Prostate gland (tissue), 2 donors: ENCODE measurements at regions not wholly inside any gene's neighbourhood (a gene's known extent, or its start where the extent isn't known, plus 50 kb on each side); places are given as distances from the start of the nearest gene placed in this dataset.
"Not testable (repeated sequence)": the region's sequence is repeated elsewhere in the genome, so short reads cannot be mapped to it uniquely, and the experiment has no call there.

Experiments used
- DNase-seq: peaks from one replicate; pipeline ENCODE4 v3.0.0-alpha.2; 2019; ENCODE audit warnings: low spot score
- H3K27ac ChIP-seq, 2 donors: fragments of 200-600 bp; sonication (generic); 2 replicates each; pipeline ENCODE4 v1.5.1; 2017 to 2019
- H3K27me3 ChIP-seq: fragments of 200-600 bp; sonication (generic); replicated peaks from 2 replicates; pipeline ENCODE4 v1.5.1; 2019; ENCODE audit not compliant: insufficient read depth
- H3K36me3 ChIP-seq, 2 donors: fragments of 200-600 bp; sonication (generic); 1 replicate in 1 of 2; 2 replicates in 1 of 2; pipeline versions ENCODE4 v1.5.1 to v1.8.1; 2017 to 2019
- H3K4me1 ChIP-seq: fragments of 200-600 bp; sonication (generic); replicated peaks from 2 replicates; pipeline ENCODE4 v1.5.1; 2019
- H3K4me3 ChIP-seq, 2 donors: fragments of 200-600 bp; sonication (generic); 2 replicates each; pipeline ENCODE4 v1.5.1; 2017 to 2019
- H3K9me3 ChIP-seq: fragments of 200-600 bp; sonication (generic); 2 replicates; pipeline ENCODE4 v1.5.1; 2017
- POLR2A ChIP-seq: fragments of 450-650 bp; IDR thresholded peaks from one replicate; pipeline ENCODE4 v1.6.1; 2016; ENCODE audit warnings: antibody characterized with exemption, mild to moderate bottlenecking
- POLR2AphosphoS5 ChIP-seq: sonication (generic); formaldehyde crosslinking; IDR thresholded peaks from one replicate; pipeline ENCODE4 v1.6.1; 2017; ENCODE audit warnings: antibody characterized with exemption
- WGBS: methylation state at CpG from one replicate; pipeline ENCODE4 v1.1.5; 2018; 5-methylcytosine and 5-hydroxymethylcytosine counted together
- intact Hi-C: fragments of 100-400 bp; cut with DNase I; formaldehyde crosslinking; loops from one replicate; pipeline ENCODE4 v1.14.2; 2022
- TF ChIP-seq, protein P1 (sequence below), 4 experiments: fragments of 200-600 bp in 2 of 4; fragments of 450-650 bp in 2 of 4; sonication (generic) in 2 of 4; IDR thresholded peaks; 1 replicate in 3 of 4; 2 replicates in 1 of 4; pipeline ENCODE4 v1.5.1; 2016 to 2019; ENCODE audit warnings: antibody characterized with exemption in 4 of 4, mild to moderate bottlenecking in 2 of 4, moderate library complexity in 2 of 4

DNA sequence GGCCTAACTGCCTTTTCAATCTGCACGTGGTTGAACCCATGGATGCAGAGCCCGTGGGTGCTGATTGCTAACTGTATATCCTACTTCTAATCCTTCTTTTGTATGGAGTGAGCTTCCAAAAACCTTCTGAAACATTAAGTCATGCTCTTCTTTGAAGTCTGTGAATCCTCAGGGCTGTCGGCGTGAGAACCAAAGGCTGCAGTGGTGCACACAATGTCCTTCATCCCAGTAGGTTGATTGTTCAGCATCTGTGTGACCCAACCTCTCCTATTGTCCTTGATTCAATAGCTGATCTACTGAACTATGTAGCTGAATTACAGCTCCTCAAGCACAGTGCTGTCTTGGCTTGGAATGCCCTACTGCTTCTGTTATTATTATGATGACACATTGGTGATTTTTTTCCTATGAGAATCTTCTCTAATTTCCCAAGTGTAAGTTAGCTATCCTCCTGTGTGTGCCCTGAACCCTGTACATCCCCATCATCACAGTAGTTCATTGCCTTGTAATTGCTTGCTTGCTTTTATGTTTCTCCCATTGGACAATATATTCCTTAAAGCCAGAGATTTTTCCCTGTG lies 294.6 kb downstream of the TRIML1 start:
- Histone ChIP-seq H3K4me1 (no peaks in the 10 kb centered on the region), H3K36me3 (no peaks in the 10 kb centered on the region), H3K4me3 (no peak overlapping the region), H3K9me3 (no peaks in the 10 kb centered on the region), H3K27me3 (peaks cover 2% of the 10 kb centered on the region), H3K27ac (no peak overlapping the region)
- WGBS, result 92% methylated on average over 4 of the region's 4 CpGs
- intact Hi-C loops, result no loop called here
- TF ChIP-seq, protein P1, sequence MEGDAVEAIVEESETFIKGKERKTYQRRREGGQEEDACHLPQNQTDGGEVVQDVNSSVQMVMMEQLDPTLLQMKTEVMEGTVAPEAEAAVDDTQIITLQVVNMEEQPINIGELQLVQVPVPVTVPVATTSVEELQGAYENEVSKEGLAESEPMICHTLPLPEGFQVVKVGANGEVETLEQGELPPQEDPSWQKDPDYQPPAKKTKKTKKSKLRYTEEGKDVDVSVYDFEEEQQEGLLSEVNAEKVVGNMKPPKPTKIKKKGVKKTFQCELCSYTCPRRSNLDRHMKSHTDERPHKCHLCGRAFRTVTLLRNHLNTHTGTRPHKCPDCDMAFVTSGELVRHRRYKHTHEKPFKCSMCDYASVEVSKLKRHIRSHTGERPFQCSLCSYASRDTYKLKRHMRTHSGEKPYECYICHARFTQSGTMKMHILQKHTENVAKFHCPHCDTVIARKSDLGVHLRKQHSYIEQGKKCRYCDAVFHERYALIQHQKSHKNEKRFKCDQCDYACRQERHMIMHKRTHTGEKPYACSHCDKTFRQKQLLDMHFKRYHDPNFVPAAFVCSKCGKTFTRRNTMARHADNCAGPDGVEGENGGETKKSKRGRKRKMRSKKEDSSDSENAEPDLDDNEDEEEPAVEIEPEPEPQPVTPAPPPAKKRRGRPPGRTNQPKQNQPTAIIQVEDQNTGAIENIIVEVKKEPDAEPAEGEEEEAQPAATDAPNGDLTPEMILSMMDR (IDR thresholded peaks at IDR 0.05), result no peak
- TF ChIP-seq POLR2A (no peak), POLR2AphosphoS5 (no peak)
- DNase-seq, result no peak

GRCh38 chr4:188434643-188435042 lies 295.4 kb downstream of the TRIML1 start:
- Histone ChIP-seq H3K4me1 (no peaks in the 10 kb centered on the region), H3K36me3 (no peaks in the 10 kb centered on the region), H3K27ac (no peak overlapping the region), H3K27me3 (peaks cover 2% of the 10 kb centered on the region), H3K4me3 (no peak overlapping the region), H3K9me3 (no peaks in the 10 kb centered on the region)
- intact Hi-C loops, result no loop called here
- TF ChIP-seq POLR2AphosphoS5 (no peak), POLR2A (no peak)
- TF ChIP-seq, protein P1 (IDR thresholded peaks at IDR 0.05), result no peak
- no peak for DNase-seq
- 83% methylated on average over 6 of the region's 6 CpGs for WGBS

- Histone ChIP-seq H3K27ac (no peak overlapping the region), H3K4me1 (no peaks in the 10 kb centered on the region), H3K9me3 (no peaks in the 10 kb centered on the region), H3K27me3 (no peaks in the 10 kb centered on the region), H3K4me3 (no peak overlapping the region), H3K36me3 (no peaks in the 10 kb centered on the region)
- 89% methylated on average over 4 of the region's 4 CpGs for WGBS
- no peak for DNase-seq
- intact Hi-C loops, result no loop called here
- TF ChIP-seq POLR2A, result no peak
- TF ChIP-seq, protein P1 (IDR thresholded peaks at IDR 0.05), result no peak
- TF ChIP-seq POLR2AphosphoS5, result no peak
Measured at GRCh38 chr4:188435381-188435780, 296.1 kb downstream of the TRIML1 start.

- Histone ChIP-seq H3K36me3 (no peaks in the 10 kb centered on the region), H3K4me1 (no peaks in the 10 kb centered on the region), H3K27ac (no peak overlapping the region), H3K4me3 (no peak overlapping the region), H3K9me3 (no peaks in the 10 kb centered on the region), H3K27me3 (no peaks in the 10 kb centered on the region)
- TF ChIP-seq, protein P1 (IDR thresholded peaks at IDR 0.05), result no peak
- TF ChIP-seq POLR2AphosphoS5 (no peak), POLR2A (no peak)
- intact Hi-C loops, result no loop called here
- DNase-seq, result no peak
- WGBS, result 74% methylated on average over 5 of the region's 5 CpGs
Measured at GRCh38 chr4:188437535-188437934, 298.3 kb downstream of the TRIML1 start.

- DNase-seq, intact Hi-C loops, H3K9me3 ChIP-seq, H3K4me1 ChIP-seq, H3K27ac ChIP-seq, H3K4me3 ChIP-seq, H3K36me3 ChIP-seq, H3K27me3 ChIP-seq: not testable (repeated sequence)
- 82% methylated on average over 5 of the region's 5 CpGs for WGBS
Measured at GRCh38 chr4:188438391-188438824, 299.2 kb downstream of the TRIML1 start.
